ENCODE measurements at regions not wholly inside any gene's neighbourhood (a gene's known extent, or its start where the extent isn't known, plus 50 kb on each side); places are given as distances from the start of the nearest gene placed in this dataset.

DNA sequence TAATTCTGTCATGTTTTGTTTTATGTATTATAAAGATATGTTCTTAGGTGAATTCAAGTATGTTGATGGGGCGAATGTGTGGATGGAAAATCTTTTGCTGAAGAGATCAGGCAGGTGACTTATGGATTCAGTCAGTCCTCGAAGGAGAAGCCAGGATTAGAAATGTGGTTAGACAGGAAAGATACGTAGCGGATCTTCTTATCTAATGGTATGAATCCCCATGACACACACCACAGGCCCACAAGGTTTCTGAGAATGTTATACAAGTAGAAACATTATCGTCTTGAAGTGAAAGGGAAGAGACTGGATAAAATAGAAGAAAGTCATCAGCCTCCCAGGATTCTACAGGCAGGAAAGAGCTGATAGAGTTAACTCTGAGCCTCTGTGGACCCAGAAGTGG lies 69.0 kb upstream of the RFXAP start:
- no peak for TF ChIP-seq CTCF (IDR thresholded peaks at IDR 0.05)
- no peak for TF ChIP-seq EZH2 (IDR thresholded peaks at IDR 0.05)
